HCT116 (cell line): ENCODE measurements at regions not wholly inside any gene's neighbourhood (a gene's known extent, or its start where the extent isn't known, plus 50 kb on each side); places are given as distances from the start of the nearest gene placed in this dataset.

ENCODE experiments used
- ATAC-seq: fragments of 200-7000 bp; cut with Tn5 transposase; 2 replicates; pipeline ENCODE4 v1.9.1; 2020; ENCODE audit warnings: mild to moderate bottlenecking, moderate library complexity
- BruUV-seq: library from RNA; stranded (reverse); fragments of 400-500 nt; replicated peaks from 2 replicates; lab custom pipeline; 2021; lab: Mats Ljungman, UMichigan
- CTCF ChIA-PET: fragments of 300-600 bp; sonication (Branson Sonifier 250); formaldehyde crosslinking; loops from one replicate; lab custom pipeline; 2021; ENCODE audit warnings: antibody characterized with exemption; lab: Charles Lee
- POLR2A ChIA-PET: fragments of 300-600, 350-600 bp; sonication (Branson Sonifier 250); formaldehyde crosslinking; loops from one replicate; lab custom pipeline; 2021; ENCODE audit warnings: antibody characterized with exemption; lab: Charles Lee
- RAD21 ChIA-PET, 2 experiments: fragments of 300-600 bp; sonication (Branson Sonifier 250); formaldehyde crosslinking; loops; one replicate each; lab custom pipeline; 2023; ENCODE audit warnings: low total read pairs in 2 of 2; ENCODE audit not compliant: uncharacterized antibody in 2 of 2, unreplicated experiment in 2 of 2, low non-redundant PET in 1 of 2; lab: Charles Lee
- DNase-seq: peaks from one replicate; pipeline ENCODE4 v3.0.0-alpha.2; 2010; ENCODE audit warnings: low read depth, low spot score
- H2AFZ ChIP-seq: fragments of 200-600 bp; shearing (Covaris generic), sonication (generic); 2 replicates; pipeline ENCODE4 v1.6.1; 2017; ENCODE audit warnings: low read depth, mixed run types, mixed read lengths, antibody characterized with exemption, low read length; ENCODE audit not compliant: poor library complexity, severe bottlenecking
- H3K27ac ChIP-seq: 2 replicates; pipeline ENCODE4 v1.5.1; 2012; ENCODE audit warnings: low read depth, low read length
- H3K27me3 ChIP-seq: fragments of 200-600 bp; sonication (generic); 2 replicates; pipeline ENCODE4 v1.6.1; 2016; ENCODE audit warnings: mixed run types, low read length, mixed read lengths; ENCODE audit not compliant: insufficient read depth
- H3K36me3 ChIP-seq, 2 experiments: fragments of 200-500 bp in 1 of 2; fragments of 200-600 bp in 1 of 2; sonication (Bioruptor generic) in 1 of 2; sonication (generic) in 1 of 2; 2 replicates each; pipeline versions ENCODE4 v1.5.1 to v1.6.1; 2014 to 2016; ENCODE audit warnings: low read length in 2 of 2, inconsistent platforms in 1 of 2, mixed read lengths in 1 of 2, mixed run types in 1 of 2; ENCODE audit not compliant: insufficient read depth in 2 of 2, control insufficient read depth in 1 of 2
- H3K4me1 ChIP-seq, 2 experiments: fragments of 200-600 bp in 1 of 2; sonication (generic) in 1 of 2; 2 replicates each; pipeline versions ENCODE4 v1.5.1 to v1.6.1; 2012 to 2017; ENCODE audit warnings: low read length in 2 of 2, inconsistent platforms in 1 of 2, mild to moderate bottlenecking in 1 of 2, mixed read lengths in 1 of 2, mixed run types in 1 of 2, moderate library complexity in 1 of 2; ENCODE audit not compliant: insufficient read depth in 2 of 2, control insufficient read depth in 1 of 2
- H3K4me2 ChIP-seq: fragments of 200-600 bp; sonication (generic); 2 replicates; pipeline ENCODE4 v1.6.1; 2017; ENCODE audit warnings: mixed run types, low read length, mixed read lengths
- H3K4me3 ChIP-seq, 2 experiments: fragments of 200-600 bp in 1 of 2; sonication (generic) in 1 of 2; replicated peaks in 1 of 2; 2 replicates each; pipeline ENCODE4 v1.5.1; 2011 to 2016; ENCODE audit warnings: low read length in 2 of 2, control low read depth in 1 of 2, low read depth in 1 of 2, mild to moderate bottlenecking in 1 of 2, mixed read lengths in 1 of 2, mixed run types in 1 of 2
- H3K79me2 ChIP-seq: fragments of 200-600 bp; sonication (generic); 2 replicates; pipeline ENCODE4 v1.6.1; 2017; ENCODE audit warnings: mild to moderate bottlenecking, mixed run types, low read length, moderate library complexity, mixed read lengths; ENCODE audit not compliant: insufficient read depth
- H3K9ac ChIP-seq: fragments of 200-600 bp; sonication (generic); 2 replicates; pipeline ENCODE4 v1.6.1; 2016; ENCODE audit warnings: low read length, mixed read lengths
- H3K9me2 ChIP-seq: fragments of 200-600 bp; sonication (generic), shearing (Covaris generic); 2 replicates; pipeline ENCODE4 v1.6.1; 2017; ENCODE audit warnings: mixed run types, mild to moderate bottlenecking, moderate library complexity; ENCODE audit not compliant: insufficient read depth
- H3K9me3 ChIP-seq, 2 experiments: fragments of 200-500 bp in 1 of 2; fragments of 200-600 bp in 1 of 2; sonication (Bioruptor generic) in 1 of 2; sonication (generic) in 1 of 2; 2 replicates each; pipeline ENCODE4 v1.6.1; 2014 to 2017; ENCODE audit warnings: low read length in 2 of 2, mixed read lengths in 2 of 2, inconsistent platforms in 1 of 2, low read depth in 1 of 2, mild to moderate bottlenecking in 1 of 2, mixed run types in 1 of 2, moderate library complexity in 1 of 2; ENCODE audit not compliant: control insufficient read depth in 1 of 2, insufficient read depth in 1 of 2
- H4K20me1 ChIP-seq: fragments of 200-600 bp; sonication (generic), shearing (Covaris generic); 2 replicates; pipeline ENCODE4 v1.6.1; 2017; ENCODE audit warnings: mixed run types, mild to moderate bottlenecking, moderate library complexity; ENCODE audit not compliant: insufficient read depth
- CBX3 ChIP-seq: IDR thresholded peaks from 2 replicates; pipeline ENCODE4 v1.6.1; 2012; ENCODE audit warnings: low read depth
- CEBPB ChIP-seq: IDR thresholded peaks from 2 replicates; pipeline ENCODE4 v1.6.1; 2012; ENCODE audit warnings: low read depth
- CTCF ChIP-seq, 3 experiments: fragments of 200-600 bp in 1 of 3; sonication (generic) in 1 of 3; IDR thresholded peaks in 2 of 3; conservative IDR thresholded peaks in 1 of 3; 2 replicates each; pipeline ENCODE4 v1.5.1; 2012 to 2017; ENCODE audit warnings: low read depth in 2 of 3, low read length in 2 of 3, antibody characterized with exemption in 1 of 3, borderline replicate concordance in 1 of 3, control low read depth in 1 of 3, mild to moderate bottlenecking in 1 of 3, mixed read lengths in 1 of 3, mixed run types in 1 of 3, moderate library complexity in 1 of 3; ENCODE audit not compliant: insufficient read depth in 1 of 3
- EGR1 ChIP-seq: IDR thresholded peaks from 2 replicates; pipeline ENCODE4 v1.6.1; 2012; ENCODE audit warnings: low read depth
- EZH2 ChIP-seq: fragments of 200-600 bp; sonication (generic); IDR thresholded peaks from 2 replicates; pipeline ENCODE4 v1.6.1; 2017; ENCODE audit warnings: antibody characterized with exemption, mixed run types
- EZH2phosphoT487 ChIP-seq: fragments of 200-600 bp; IDR thresholded peaks from 2 replicates; pipeline ENCODE4 v1.6.1; 2018; ENCODE audit warnings: antibody characterized with exemption, borderline replicate concordance
- FOSL1 ChIP-seq: IDR thresholded peaks from 2 replicates; pipeline ENCODE4 v1.6.1; 2012; ENCODE audit warnings: low read depth
- JUND ChIP-seq: IDR thresholded peaks from 2 replicates; pipeline ENCODE4 v1.6.1; 2012
- MAX ChIP-seq: IDR thresholded peaks from 2 replicates; pipeline ENCODE4 v1.6.1; 2012
- RAD21 ChIP-seq: IDR thresholded peaks from 2 replicates; pipeline ENCODE4 v1.6.1; 2012; ENCODE audit warnings: low read depth, mild to moderate bottlenecking
- REST ChIP-seq: IDR thresholded peaks from 2 replicates; pipeline ENCODE4 v1.6.1; 2012; ENCODE audit warnings: low read depth
- SIN3A ChIP-seq: IDR thresholded peaks from 2 replicates; pipeline ENCODE4 v1.6.1; 2012; ENCODE audit warnings: low read depth
- SP1 ChIP-seq: IDR thresholded peaks from 2 replicates; pipeline ENCODE4 v1.6.1; 2012; ENCODE audit warnings: low read depth
- SRF ChIP-seq: IDR thresholded peaks from 2 replicates; pipeline ENCODE4 v1.6.1; 2012; ENCODE audit warnings: low read depth
- TCF7L2 ChIP-seq: IDR thresholded peaks from 2 replicates; pipeline ENCODE4 v1.7.0; 2011; ENCODE audit warnings: borderline replicate concordance, inconsistent platforms; ENCODE audit not compliant: insufficient read depth, insufficient read length; ENCODE audit errors: extremely low read depth
- YY1 ChIP-seq: IDR thresholded peaks from 2 replicates; pipeline ENCODE4 v1.6.1; 2011; ENCODE audit warnings: low read length, low read depth, moderate library complexity, mild to moderate bottlenecking; ENCODE audit not compliant: insufficient replicate concordance; ENCODE audit errors: extremely low read depth
- ZBTB33 ChIP-seq: IDR thresholded peaks from 2 replicates; pipeline ENCODE4 v1.6.1; 2011; ENCODE audit warnings: mild to moderate bottlenecking, low read length, moderate library complexity; ENCODE audit not compliant: insufficient replicate concordance; ENCODE audit errors: extremely low read depth
- ZFX ChIP-seq: fragments of 450-650 bp; IDR thresholded peaks from 2 replicates; pipeline ENCODE4 v1.6.1; 2017
- ZNF274 ChIP-seq: fragments of 200-500 bp; sonication (Bioruptor generic); IDR thresholded peaks from 2 replicates; pipeline ENCODE4 v1.6.1; 2014; ENCODE audit warnings: mild to moderate bottlenecking, low read depth, low read length, inconsistent platforms
- intact Hi-C: fragments of 100-400 bp; cut with micrococcal nuclease; formaldehyde crosslinking; loops from 2 replicates; pipeline ENCODE4 v1.10.0; 2022

- Histone ChIP-seq H3K4me3 (no peak overlapping the region), H3K9me3 (no peaks in the 10 kb centered on the region), H3K27ac (no peak overlapping the region), H3K79me2 (no peaks in the 10 kb centered on the region), H3K4me1 (no peaks in the 10 kb centered on the region), H3K9ac (no peak overlapping the region), H3K27me3 (no peaks in the 10 kb centered on the region), H3K4me2 (no peak overlapping the region), H4K20me1 (no peaks in the 10 kb centered on the region), H3K9me2 (no peaks in the 10 kb centered on the region), H2AFZ (no peak overlapping the region), H3K36me3 (no peaks in the 10 kb centered on the region)
- DNase-seq (no peak), ATAC-seq (no peak)
- BruUV-seq, result no TSS peak
- intact Hi-C loops, result no loop called here
- POLR2A ChIA-PET, result no interaction called here
- TF ChIP-seq CEBPB (no peak), EGR1 (no peak), RAD21 (no peak), ZNF274 (no peak), JUND (no peak), SIN3A (no peak), MAX (no peak), ZBTB33 (no peak), CTCF (IDR thresholded peaks at IDR 0.05 in 2 of 3, conservative IDR thresholded peaks at IDR 0.05 in 1 of 3; ENCODE audit: borderline replicate concordance in 1 of 3, insufficient read depth in 1 of 3, low read depth in 2 of 3, low read length in 2 of 3) (no peak), CBX3 (no peak), EZH2 (no peak), ZFX (no peak), TCF7L2 (no peak), SRF (no peak), EZH2phosphoT487 (no peak), REST (no peak), YY1 (no peak), SP1 (no peak), FOSL1 (no peak)
- CTCF ChIA-PET, result no interaction called here
- RAD21 ChIA-PET, result no interaction called here
Observed at GRCh38 chr6:118704915-118705314, 53.5 kb upstream of the CEP85L start.
